GM23338 (cell line): ENCODE measurements at regions not wholly inside any gene's neighbourhood (a gene's known extent, or its start where the extent isn't known, plus 50 kb on each side); places are given as distances from the start of the nearest gene placed in this dataset.
"Not testable (repeated sequence)": the region's sequence is repeated elsewhere in the genome, so short reads cannot be mapped to it uniquely, and the experiment has no call there.

ENCODE experiments used
- ATAC-seq: fragments of 200-7000 bp; cut with Tn5 transposase; 3 replicates; pipeline ENCODE4 v1.9.1; 2020
- DNase-seq: peaks from one replicate; pipeline ENCODE4 v3.0.0-alpha.2; 2015; ENCODE audit warnings: low spot score
- H2AFZ ChIP-seq: fragments of 200-600 bp; sonication (generic); 2 replicates; pipeline ENCODE4 v1.8.0; 2016; ENCODE audit warnings: antibody characterized with exemption, mild to moderate bottlenecking, moderate library complexity
- H3F3A ChIP-seq: fragments of 200-600 bp; sonication (generic); replicated peaks from 2 replicates; pipeline ENCODE4 v1.8.0; 2017; ENCODE audit warnings: antibody characterized with exemption, mixed run types, low read depth
- H3K27ac ChIP-seq: fragments of 200-600 bp; sonication (generic); 2 replicates; pipeline ENCODE4 v1.6.1; 2016; ENCODE audit warnings: low read depth
- H3K27me3 ChIP-seq: fragments of 200-600 bp; sonication (generic); 2 replicates; pipeline ENCODE4 v1.8.0; 2016; ENCODE audit warnings: mild to moderate bottlenecking, mixed run types, moderate library complexity; ENCODE audit not compliant: insufficient read depth
- H3K36me3 ChIP-seq: fragments of 200-600 bp; sonication (generic); 2 replicates; pipeline ENCODE4 v1.8.0; 2016; ENCODE audit warnings: mild to moderate bottlenecking; ENCODE audit not compliant: insufficient read depth
- H3K4me1 ChIP-seq: fragments of 200-600 bp; sonication (generic); 2 replicates; pipeline ENCODE4 v1.8.0; 2016; ENCODE audit warnings: mild to moderate bottlenecking, moderate library complexity; ENCODE audit not compliant: insufficient read depth
- H3K4me2 ChIP-seq: fragments of 200-600 bp; sonication (generic); 2 replicates; pipeline ENCODE4 v1.7.1; 2017; ENCODE audit warnings: mixed run types
- H3K4me3 ChIP-seq: fragments of 200-600 bp; sonication (generic); 2 replicates; pipeline ENCODE4 v1.6.1; 2016; ENCODE audit warnings: mixed run types
- H3K79me2 ChIP-seq: fragments of 200-600 bp; sonication (generic); replicated peaks from 2 replicates; pipeline ENCODE4 v1.8.0; 2017; ENCODE audit warnings: mild to moderate bottlenecking; ENCODE audit not compliant: insufficient read depth
- H3K9me2 ChIP-seq: fragments of 200-600 bp; sonication (generic); 2 replicates; pipeline ENCODE4 v1.8.0; 2017; ENCODE audit not compliant: insufficient read depth
- H4K20me1 ChIP-seq: fragments of 200-600 bp; sonication (generic); replicated peaks from 2 replicates; pipeline ENCODE4 v1.8.0; 2017; ENCODE audit warnings: mild to moderate bottlenecking; ENCODE audit not compliant: insufficient read depth
- H3K27ac Mint-ChIP-seq: 2 replicates; pipeline ENCODE4 v1.8.0; 2020; ENCODE audit warnings: inconsistent platforms, mild to moderate bottlenecking, moderate library complexity, mixed read lengths
- H3K27me3 Mint-ChIP-seq: 3 replicates; pipeline ENCODE4 v1.8.0; 2022; ENCODE audit warnings: low read depth, mild to moderate bottlenecking, moderate library complexity, mixed read lengths, inconsistent platforms; ENCODE audit not compliant: insufficient read depth, poor library complexity
- H3K36me3 Mint-ChIP-seq: 3 replicates; pipeline ENCODE4 v1.8.0; 2021; ENCODE audit warnings: low read depth, mild to moderate bottlenecking, inconsistent platforms, moderate library complexity, mixed read lengths
- H3K4me1 Mint-ChIP-seq: 3 replicates; pipeline ENCODE4 v1.8.0; 2020; ENCODE audit warnings: mild to moderate bottlenecking, inconsistent platforms, mixed read lengths
- H3K4me3 Mint-ChIP-seq: 3 replicates; pipeline ENCODE4 v1.8.0; 2021; ENCODE audit warnings: moderate library complexity, mild to moderate bottlenecking, inconsistent platforms, mixed read lengths
- H3K9me3 Mint-ChIP-seq: 3 replicates; pipeline ENCODE4 v1.8.0; 2020; ENCODE audit warnings: moderate library complexity, mild to moderate bottlenecking, inconsistent platforms, mixed read lengths
- CTCF ChIP-seq, 2 experiments: fragments of 200-600 bp in 1 of 2; sonication (generic) in 1 of 2; conservative IDR thresholded peaks; 2 replicates each; pipeline versions ENCODE4 v1.5.1 to v1.6.1; 2016 to 2017; ENCODE audit warnings: antibody characterized with exemption in 2 of 2, low read depth in 2 of 2, mild to moderate bottlenecking in 2 of 2, moderate library complexity in 1 of 2
- ETS1 ChIP-seq: IDR thresholded peaks from 2 replicates; pipeline ENCODE4 v1.6.1; 2016; ENCODE audit warnings: antibody characterized with exemption
- EZH2 ChIP-seq: fragments of 200-600 bp; sonication (generic); IDR thresholded peaks from one replicate; pipeline ENCODE4 v1.8.0; 2017; ENCODE audit warnings: antibody characterized with exemption, mild to moderate bottlenecking, low read depth; ENCODE audit not compliant: unreplicated experiment
- NANOG ChIP-seq: IDR thresholded peaks from 2 replicates; pipeline ENCODE4 v1.6.1; 2016; ENCODE audit warnings: antibody characterized with exemption, borderline replicate concordance
- STAT1 ChIP-seq: IDR thresholded peaks from one replicate; pipeline ENCODE4 v1.6.1; 2016; ENCODE audit warnings: antibody characterized with exemption; ENCODE audit not compliant: unreplicated experiment
- ZNF114 ChIP-seq: fragments of 250-450 bp; sonication (Bioruptor Pico); IDR thresholded peaks from 2 replicates; pipeline ENCODE4 v1.5.0; 2020; ENCODE audit warnings: mild to moderate bottlenecking, moderate library complexity
- ZNF331 ChIP-seq: fragments of 250-450 bp; sonication (Bioruptor Pico); IDR thresholded peaks from 2 replicates; pipeline ENCODE4 v1.5.0; 2020; ENCODE audit warnings: low read depth, mild to moderate bottlenecking, moderate library complexity
- ZNF462 ChIP-seq: fragments of 250-450 bp; sonication (Bioruptor Pico); IDR thresholded peaks from 2 replicates; pipeline ENCODE4 v1.5.0; 2020; ENCODE audit warnings: mild to moderate bottlenecking, moderate library complexity

GRCh38 chr22:22791438-22792181 lies 96.0 kb upstream of the IGLL5 start:
- no peaks in the 10 kb centered on the region for H3F3A ChIP-seq
- H3K27ac ChIP-seq, result no peak overlapping the region
- H4K20me1 ChIP-seq, result no peaks in the 10 kb centered on the region; the same call in 1 of the 2 replicates
- no peak overlapping the region for H2AFZ ChIP-seq
- no peaks in the 10 kb centered on the region for H3K9me2 ChIP-seq
- no peaks in the 10 kb centered on the region for H3K79me2 ChIP-seq
- peaks cover 49% of the 10 kb centered on the region for H3K27me3 Mint-ChIP-seq
- H3K9me3 Mint-ChIP-seq, result no peaks in the 10 kb centered on the region
- H3K4me3 ChIP-seq, result no peak overlapping the region
- no peaks in the 10 kb centered on the region for H3K36me3 Mint-ChIP-seq
- no peak overlapping the region for H3K27ac Mint-ChIP-seq
- H3K4me1 ChIP-seq, result no peaks in the 10 kb centered on the region
- H3K27me3 ChIP-seq, result peaks cover 87% of the 10 kb centered on the region
- H3K36me3 ChIP-seq, result no peaks in the 10 kb centered on the region
- H3K4me1 Mint-ChIP-seq, result no peaks in the 10 kb centered on the region
- ATAC-seq (no peak), DNase-seq (no peak)
- TF ChIP-seq EZH2, result no peak
- no peak for TF ChIP-seq ZNF331 (CRISPR knock-in tag)
- no peak for TF ChIP-seq ZNF114 (CRISPR knock-in tag)
- TF ChIP-seq ZNF462 (CRISPR knock-in tag), result no peak
- TF ChIP-seq STAT1, result no peak
- TF ChIP-seq CTCF (conservative IDR thresholded peaks at IDR 0.05; ENCODE audit: low read depth in 2 of 2), result no peak
- no peak for TF ChIP-seq NANOG
- no peak for TF ChIP-seq ETS1
- no peak overlapping the region for H3K4me2 ChIP-seq
- H3K4me3 Mint-ChIP-seq, result no peak overlapping the region

- H3K27ac Mint-ChIP-seq, H3K27ac ChIP-seq, H3K9me2 ChIP-seq, DNase-seq, H3K79me2 ChIP-seq, H3K36me3 Mint-ChIP-seq, H4K20me1 ChIP-seq, H3K4me1 Mint-ChIP-seq, H3K4me3 Mint-ChIP-seq, H3K4me3 ChIP-seq, H3K9me3 Mint-ChIP-seq, H3F3A ChIP-seq, H3K4me1 ChIP-seq, H2AFZ ChIP-seq, H3K4me2 ChIP-seq, H3K36me3 ChIP-seq: not testable (repeated sequence)
- peaks cover 47% of the 10 kb centered on the region for H3K27me3 Mint-ChIP-seq
- H3K27me3 ChIP-seq, result peaks cover 87% of the 10 kb centered on the region
- ATAC-seq, result peak; percentile 49
These were observed 95.3 kb upstream of the IGLL5 start for GRCh38 chr22:22792205-22792786.
